Panc1 (cell line): ENCODE measurements at regions not wholly inside any gene's neighbourhood (a gene's known extent, or its start where the extent isn't known, plus 50 kb on each side); places are given as distances from the start of the nearest gene placed in this dataset.

ENCODE experiments used
- CTCF ChIP-seq: fragments of 450-650 bp; IDR thresholded peaks from 2 replicates; pipeline ENCODE4 v1.5.1; 2017; ENCODE audit warnings: mild to moderate bottlenecking
- POLR2AphosphoS5 ChIP-seq: IDR thresholded peaks from 2 replicates; pipeline ENCODE4 v1.6.1; 2012; ENCODE audit warnings: mild to moderate bottlenecking, low read depth, low read length, moderate library complexity
- REST ChIP-seq, 2 experiments: IDR thresholded peaks; 2 replicates each; pipeline ENCODE4 v1.6.1; 2011 to 2012; ENCODE audit warnings: low read depth in 2 of 2, control low read depth in 1 of 2, low read length in 1 of 2, mild to moderate bottlenecking in 1 of 2, moderate library complexity in 1 of 2; ENCODE audit not compliant: insufficient read depth in 1 of 2
- SIN3A ChIP-seq: IDR thresholded peaks from 2 replicates; pipeline ENCODE4 v1.6.1; 2012; ENCODE audit warnings: low read depth, mild to moderate bottlenecking, low read length, moderate library complexity, borderline replicate concordance; ENCODE audit not compliant: insufficient read depth
- TCF7L2 ChIP-seq: IDR thresholded peaks from 2 replicates; pipeline ENCODE4 v1.6.1; 2011; ENCODE audit warnings: mild to moderate bottlenecking, low read depth, low read length, inconsistent platforms

GRCh38 chr2:67564076-67564475, 166.9 kb downstream of the ETAA1 start:
- TF ChIP-seq CTCF, result no peak
- TF ChIP-seq REST (IDR thresholded peaks at IDR 0.05; ENCODE audit: insufficient read depth in 1 of 2, low read depth in 2 of 2, low read length in 1 of 2), result no peak
- TF ChIP-seq POLR2AphosphoS5, result no peak
- no peak for TF ChIP-seq SIN3A
- TF ChIP-seq TCF7L2, result no peak
